Liver (tissue), 8 donors: ENCODE measurements at regions not wholly inside any gene's neighbourhood (a gene's known extent, or its start where the extent isn't known, plus 50 kb on each side); places are given as distances from the start of the nearest gene placed in this dataset.

Experiments used
- DNase-seq: peaks from one replicate; pipeline ENCODE4 v3.0.0-alpha.2; 2017; ENCODE audit warnings: low spot score
- H3K27ac ChIP-seq, 2 donors: one replicate each; pipeline ENCODE4 v1.7.0; 2013; ENCODE audit warnings: inconsistent platforms in 2 of 2, low read length in 2 of 2, control low read depth in 1 of 2, low read depth in 1 of 2, mild to moderate bottlenecking in 1 of 2
- H3K27me3 ChIP-seq, 4 donors: one replicate each; pipeline versions ENCODE4 v1.6.1 to v1.7.0; 2013; ENCODE audit warnings: low read length in 3 of 4, inconsistent platforms in 1 of 4, mild to moderate bottlenecking in 1 of 4, moderate library complexity in 1 of 4; ENCODE audit not compliant: control insufficient read depth in 4 of 4, insufficient read depth in 4 of 4
- H3K36me3 ChIP-seq, 4 donors: one replicate each; pipeline versions ENCODE4 v1.6.1 to v1.7.0; 2013; ENCODE audit warnings: low read length in 3 of 4, mild to moderate bottlenecking in 3 of 4, low read depth in 1 of 4, moderate library complexity in 1 of 4; ENCODE audit not compliant: control insufficient read depth in 4 of 4, insufficient read depth in 3 of 4
- H3K4me1 ChIP-seq, 4 donors: one replicate each; pipeline versions ENCODE4 v1.6.1 to v1.7.0; 2013; ENCODE audit warnings: low read length in 3 of 4, mild to moderate bottlenecking in 3 of 4, moderate library complexity in 1 of 4; ENCODE audit not compliant: control insufficient read depth in 4 of 4, insufficient read depth in 4 of 4
- H3K4me3 ChIP-seq, 3 donors: one replicate each; pipeline versions ENCODE4 v1.6.1 to v1.7.0; 2013; ENCODE audit warnings: low read length in 3 of 3, control low read depth in 1 of 3, low read depth in 1 of 3, mild to moderate bottlenecking in 1 of 3
- H3K9ac ChIP-seq, 2 donors: one replicate each; pipeline ENCODE4 v1.7.0; 2013; ENCODE audit warnings: low read length in 2 of 2, mild to moderate bottlenecking in 2 of 2, moderate library complexity in 2 of 2, control low read depth in 1 of 2, low read depth in 1 of 2
- H3K9me3 ChIP-seq, 4 donors: one replicate each; pipeline versions ENCODE4 v1.6.1 to v1.7.0; 2013; ENCODE audit warnings: low read length in 3 of 4; ENCODE audit not compliant: control insufficient read depth in 4 of 4
- EGR1 ChIP-seq, 2 donors: IDR thresholded peaks; 2 replicates each; pipeline ENCODE4 v1.6.1; 2016 to 2018; ENCODE audit warnings: antibody characterized with exemption in 2 of 2, low read depth in 2 of 2
- FOXA1 ChIP-seq: IDR thresholded peaks from 2 replicates; pipeline ENCODE4 v1.6.1; 2016; ENCODE audit warnings: antibody characterized with exemption
- FOXA2 ChIP-seq: IDR thresholded peaks from 2 replicates; pipeline ENCODE4 v1.6.1; 2016; ENCODE audit warnings: antibody characterized with exemption
- GABPA ChIP-seq, 2 donors: IDR thresholded peaks in 1 of 2; conservative IDR thresholded peaks in 1 of 2; 2 replicates each; pipeline ENCODE4 v1.6.1; 2016; ENCODE audit warnings: antibody characterized with exemption in 2 of 2, mild to moderate bottlenecking in 1 of 2, moderate library complexity in 1 of 2
- HNF4A ChIP-seq, 2 donors: conservative IDR thresholded peaks; 2 replicates each; pipeline ENCODE4 v1.6.1; 2016; ENCODE audit warnings: antibody characterized with exemption in 2 of 2, mild to moderate bottlenecking in 2 of 2
- HNF4G ChIP-seq: IDR thresholded peaks from 2 replicates; pipeline ENCODE4 v1.6.1; 2016; ENCODE audit warnings: antibody characterized with exemption
- JUND ChIP-seq, 2 donors: IDR thresholded peaks; 2 replicates each; pipeline ENCODE4 v1.6.1; 2016; ENCODE audit warnings: antibody characterized with exemption in 2 of 2
- NR2F2 ChIP-seq: IDR thresholded peaks from 2 replicates; pipeline ENCODE4 v1.6.1; 2016; ENCODE audit warnings: antibody characterized with exemption
- RAD21 ChIP-seq, 2 donors: IDR thresholded peaks; 2 replicates each; pipeline ENCODE4 v1.6.1; 2016; ENCODE audit warnings: antibody characterized with exemption in 2 of 2, mild to moderate bottlenecking in 2 of 2
- RXRA ChIP-seq, 2 donors: IDR thresholded peaks; 2 replicates each; pipeline ENCODE4 v1.6.1; 2017 to 2018; ENCODE audit warnings: antibody characterized with exemption in 2 of 2, mild to moderate bottlenecking in 1 of 2
- SP1 ChIP-seq: IDR thresholded peaks from 2 replicates; pipeline ENCODE4 v1.6.1; 2018; ENCODE audit warnings: antibody characterized with exemption, mild to moderate bottlenecking
- TAF1 ChIP-seq: conservative IDR thresholded peaks from 2 replicates; pipeline ENCODE4 v1.6.1; 2016; ENCODE audit warnings: antibody characterized with exemption, mild to moderate bottlenecking
- YY1 ChIP-seq: IDR thresholded peaks from 2 replicates; pipeline ENCODE4 v1.6.1; 2016; ENCODE audit warnings: antibody characterized with exemption, mild to moderate bottlenecking
- WGBS: extraction: QIAGEN DNeasy Blood & Tissue Kit; methylation state at CpG from one replicate; pipeline ENCODE4 v1.1.7; 2013; 5-methylcytosine and 5-hydroxymethylcytosine counted together
- TF ChIP-seq, protein P1 (sequence below): IDR thresholded peaks from 2 replicates; pipeline ENCODE4 v1.6.1; 2016; ENCODE audit warnings: antibody characterized with exemption
- TF ChIP-seq, protein P2 (sequence below): IDR thresholded peaks from 2 replicates; pipeline ENCODE4 v1.6.1; 2016; ENCODE audit warnings: antibody characterized with exemption, mild to moderate bottlenecking
- TF ChIP-seq, protein P3 (sequence below): IDR thresholded peaks from 2 replicates; pipeline ENCODE4 v1.6.1; 2016; ENCODE audit warnings: antibody characterized with exemption
- TF ChIP-seq, protein P4 (sequence below): IDR thresholded peaks from 2 replicates; pipeline ENCODE4 v1.6.1; 2016; ENCODE audit warnings: antibody characterized with exemption
- TF ChIP-seq, protein P5 (sequence below): fragments of 150-350 bp; IDR thresholded peaks from 2 replicates; pipeline ENCODE4 v1.5.1; 2017; ENCODE audit warnings: improper control_type of control experiment, low read depth, low read length; ENCODE audit not compliant: missing input control
- donor health status: healthy.
- donor health status: healthy.
- donor health status: healthy.
- donor health status: healthy.
- donor health status: healthy.

DNA sequence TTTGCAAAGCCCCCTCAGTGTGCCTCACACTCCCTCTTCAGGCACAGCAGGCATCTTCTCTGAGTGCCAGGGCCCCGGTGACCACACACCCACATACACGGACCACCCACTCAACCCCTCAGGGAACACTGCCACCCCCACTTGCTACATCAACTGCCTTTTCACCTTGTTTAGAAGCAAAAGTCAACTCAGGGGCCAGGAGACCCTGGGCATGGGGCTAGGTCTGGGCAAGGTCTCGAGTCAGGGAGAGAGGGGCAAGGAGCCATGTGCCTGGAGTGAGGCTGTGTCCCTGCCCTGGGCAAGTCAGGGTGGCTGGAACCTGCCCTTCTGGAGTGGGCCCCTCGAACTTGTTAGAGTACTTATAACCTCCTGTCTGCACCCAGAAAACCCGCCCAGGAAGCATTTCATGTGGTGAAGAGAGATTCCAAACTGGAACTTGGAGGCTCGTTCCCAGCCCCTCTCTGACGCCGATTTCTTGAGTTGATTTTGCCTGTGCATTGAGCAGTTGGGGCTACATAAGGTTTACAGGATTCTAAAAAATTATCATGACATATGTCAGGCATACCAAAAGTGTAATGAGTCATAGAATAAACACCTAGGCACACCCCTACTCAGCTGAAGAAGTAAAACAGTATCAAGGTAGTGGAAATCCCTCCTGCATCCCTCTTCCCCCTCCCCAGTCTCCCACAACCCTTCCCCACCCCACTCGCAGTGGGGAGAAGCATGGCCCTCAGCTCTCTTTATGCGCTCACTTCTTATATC, 74.3 kb downstream of the MYEOV start:
- Histone ChIP-seq H3K4me3 (no peak overlapping the region), H3K36me3 (no peaks in the 10 kb centered on the region), H3K27ac (no peak overlapping the region), H3K4me1 (no peaks in the 10 kb centered on the region), H3K9me3 (peaks cover 0 to 6% (median 0%) of the 10 kb centered on the region in 4 donors), H3K9ac (no peak overlapping the region), H3K27me3 (no peaks in the 10 kb centered on the region)
- TF ChIP-seq FOXA1 = no peak
- TF ChIP-seq TAF1 = no peak
- no peak for TF ChIP-seq NR2F2
- TF ChIP-seq RXRA (IDR thresholded peaks at IDR 0.05) = no peak
- TF ChIP-seq, protein P1, sequence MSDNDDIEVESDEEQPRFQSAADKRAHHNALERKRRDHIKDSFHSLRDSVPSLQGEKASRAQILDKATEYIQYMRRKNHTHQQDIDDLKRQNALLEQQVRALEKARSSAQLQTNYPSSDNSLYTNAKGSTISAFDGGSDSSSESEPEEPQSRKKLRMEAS = no peak
- TF ChIP-seq EGR1 (IDR thresholded peaks at IDR 0.05; ENCODE audit: low read depth in 2 of 2) = no peak
- TF ChIP-seq, protein P2, sequence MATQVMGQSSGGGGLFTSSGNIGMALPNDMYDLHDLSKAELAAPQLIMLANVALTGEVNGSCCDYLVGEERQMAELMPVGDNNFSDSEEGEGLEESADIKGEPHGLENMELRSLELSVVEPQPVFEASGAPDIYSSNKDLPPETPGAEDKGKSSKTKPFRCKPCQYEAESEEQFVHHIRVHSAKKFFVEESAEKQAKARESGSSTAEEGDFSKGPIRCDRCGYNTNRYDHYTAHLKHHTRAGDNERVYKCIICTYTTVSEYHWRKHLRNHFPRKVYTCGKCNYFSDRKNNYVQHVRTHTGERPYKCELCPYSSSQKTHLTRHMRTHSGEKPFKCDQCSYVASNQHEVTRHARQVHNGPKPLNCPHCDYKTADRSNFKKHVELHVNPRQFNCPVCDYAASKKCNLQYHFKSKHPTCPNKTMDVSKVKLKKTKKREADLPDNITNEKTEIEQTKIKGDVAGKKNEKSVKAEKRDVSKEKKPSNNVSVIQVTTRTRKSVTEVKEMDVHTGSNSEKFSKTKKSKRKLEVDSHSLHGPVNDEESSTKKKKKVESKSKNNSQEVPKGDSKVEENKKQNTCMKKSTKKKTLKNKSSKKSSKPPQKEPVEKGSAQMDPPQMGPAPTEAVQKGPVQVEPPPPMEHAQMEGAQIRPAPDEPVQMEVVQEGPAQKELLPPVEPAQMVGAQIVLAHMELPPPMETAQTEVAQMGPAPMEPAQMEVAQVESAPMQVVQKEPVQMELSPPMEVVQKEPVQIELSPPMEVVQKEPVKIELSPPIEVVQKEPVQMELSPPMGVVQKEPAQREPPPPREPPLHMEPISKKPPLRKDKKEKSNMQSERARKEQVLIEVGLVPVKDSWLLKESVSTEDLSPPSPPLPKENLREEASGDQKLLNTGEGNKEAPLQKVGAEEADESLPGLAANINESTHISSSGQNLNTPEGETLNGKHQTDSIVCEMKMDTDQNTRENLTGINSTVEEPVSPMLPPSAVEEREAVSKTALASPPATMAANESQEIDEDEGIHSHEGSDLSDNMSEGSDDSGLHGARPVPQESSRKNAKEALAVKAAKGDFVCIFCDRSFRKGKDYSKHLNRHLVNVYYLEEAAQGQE = no peak
- TF ChIP-seq GABPA (IDR thresholded peaks at IDR 0.05 in 1 of 2, conservative IDR thresholded peaks at IDR 0.05 in 1 of 2) = no peak
- no peak for TF ChIP-seq RAD21 (IDR thresholded peaks at IDR 0.05)
- no peak for TF ChIP-seq HNF4A (conservative IDR thresholded peaks at IDR 0.05)
- TF ChIP-seq SP1 = no peak
- TF ChIP-seq HNF4G = no peak
- TF ChIP-seq, protein P3, sequence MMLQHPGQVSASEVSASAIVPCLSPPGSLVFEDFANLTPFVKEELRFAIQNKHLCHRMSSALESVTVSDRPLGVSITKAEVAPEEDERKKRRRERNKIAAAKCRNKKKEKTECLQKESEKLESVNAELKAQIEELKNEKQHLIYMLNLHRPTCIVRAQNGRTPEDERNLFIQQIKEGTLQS = no peak
- DNase-seq = peak; percentile 27
- WGBS = 96% methylated on average over 10 of the region's 10 CpGs

DNA sequence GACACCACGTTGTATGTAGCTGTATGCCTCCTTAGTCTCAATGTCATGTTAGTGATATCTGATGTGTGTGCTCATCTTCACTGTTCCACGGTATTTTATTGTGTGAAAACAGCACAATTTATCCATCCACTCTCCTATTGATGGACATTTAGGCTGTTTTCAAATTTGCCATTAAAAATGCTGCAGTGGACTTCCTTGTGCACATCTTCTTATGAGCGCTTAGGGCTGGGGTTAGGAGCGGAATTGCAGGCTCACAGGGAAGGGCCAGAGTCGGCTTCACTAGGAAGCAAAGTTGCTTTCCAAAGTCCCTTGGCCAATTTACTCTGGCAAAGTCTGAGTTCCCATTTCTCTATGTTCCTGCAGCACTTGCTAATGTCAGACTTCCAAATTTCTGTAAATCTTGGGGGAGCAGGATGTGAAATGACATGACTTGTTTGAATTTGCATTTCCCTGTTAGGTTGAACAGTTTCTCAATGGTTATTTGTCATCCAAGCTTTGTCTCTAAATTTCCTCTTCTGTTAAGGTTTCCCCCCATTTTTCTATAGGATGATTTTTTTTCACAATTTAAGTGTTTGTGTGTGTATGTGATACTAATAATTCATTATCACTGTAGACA, 75.4 kb downstream of the MYEOV start:
- H3K9ac ChIP-seq = no peak overlapping the region
- DNase-seq = no peak
- H3K36me3 ChIP-seq = no peaks in the 10 kb centered on the region
- H3K27ac ChIP-seq = no peak overlapping the region
- no peaks in the 10 kb centered on the region for H3K4me1 ChIP-seq
- H3K4me3 ChIP-seq = no peak overlapping the region
- peaks cover 0 to 6% (median 0%) of the 10 kb centered on the region in 4 donors for H3K9me3 ChIP-seq
- no peaks in the 10 kb centered on the region for H3K27me3 ChIP-seq
- TF ChIP-seq, protein P4, sequence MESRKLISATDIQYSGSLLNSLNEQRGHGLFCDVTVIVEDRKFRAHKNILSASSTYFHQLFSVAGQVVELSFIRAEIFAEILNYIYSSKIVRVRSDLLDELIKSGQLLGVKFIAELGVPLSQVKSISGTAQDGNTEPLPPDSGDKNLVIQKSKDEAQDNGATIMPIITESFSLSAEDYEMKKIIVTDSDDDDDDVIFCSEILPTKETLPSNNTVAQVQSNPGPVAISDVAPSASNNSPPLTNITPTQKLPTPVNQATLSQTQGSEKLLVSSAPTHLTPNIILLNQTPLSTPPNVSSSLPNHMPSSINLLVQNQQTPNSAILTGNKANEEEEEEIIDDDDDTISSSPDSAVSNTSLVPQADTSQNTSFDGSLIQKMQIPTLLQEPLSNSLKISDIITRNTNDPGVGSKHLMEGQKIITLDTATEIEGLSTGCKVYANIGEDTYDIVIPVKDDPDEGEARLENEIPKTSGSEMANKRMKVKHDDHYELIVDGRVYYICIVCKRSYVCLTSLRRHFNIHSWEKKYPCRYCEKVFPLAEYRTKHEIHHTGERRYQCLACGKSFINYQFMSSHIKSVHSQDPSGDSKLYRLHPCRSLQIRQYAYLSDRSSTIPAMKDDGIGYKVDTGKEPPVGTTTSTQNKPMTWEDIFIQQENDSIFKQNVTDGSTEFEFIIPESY = no peak
- TF ChIP-seq YY1 (no peak), GABPA (IDR thresholded peaks at IDR 0.05 in 1 of 2, conservative IDR thresholded peaks at IDR 0.05 in 1 of 2) (no peak), EGR1 (IDR thresholded peaks at IDR 0.05; ENCODE audit: low read depth in 2 of 2) (no peak), NR2F2 (no peak), HNF4A (conservative IDR thresholded peaks at IDR 0.05) (no peak), RXRA (IDR thresholded peaks at IDR 0.05) (no peak), FOXA2 (no peak), JUND (IDR thresholded peaks at IDR 0.05) (no peak), RAD21 (IDR thresholded peaks at IDR 0.05) (no peak), HNF4G (no peak), FOXA1 (no peak)
- TF ChIP-seq, protein P5, sequence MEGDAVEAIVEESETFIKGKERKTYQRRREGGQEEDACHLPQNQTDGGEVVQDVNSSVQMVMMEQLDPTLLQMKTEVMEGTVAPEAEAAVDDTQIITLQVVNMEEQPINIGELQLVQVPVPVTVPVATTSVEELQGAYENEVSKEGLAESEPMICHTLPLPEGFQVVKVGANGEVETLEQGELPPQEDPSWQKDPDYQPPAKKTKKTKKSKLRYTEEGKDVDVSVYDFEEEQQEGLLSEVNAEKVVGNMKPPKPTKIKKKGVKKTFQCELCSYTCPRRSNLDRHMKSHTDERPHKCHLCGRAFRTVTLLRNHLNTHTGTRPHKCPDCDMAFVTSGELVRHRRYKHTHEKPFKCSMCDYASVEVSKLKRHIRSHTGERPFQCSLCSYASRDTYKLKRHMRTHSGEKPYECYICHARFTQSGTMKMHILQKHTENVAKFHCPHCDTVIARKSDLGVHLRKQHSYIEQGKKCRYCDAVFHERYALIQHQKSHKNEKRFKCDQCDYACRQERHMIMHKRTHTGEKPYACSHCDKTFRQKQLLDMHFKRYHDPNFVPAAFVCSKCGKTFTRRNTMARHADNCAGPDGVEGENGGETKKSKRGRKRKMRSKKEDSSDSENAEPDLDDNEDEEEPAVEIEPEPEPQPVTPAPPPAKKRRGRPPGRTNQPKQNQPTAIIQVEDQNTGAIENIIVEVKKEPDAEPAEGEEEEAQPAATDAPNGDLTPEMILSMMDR = no peak
- TF ChIP-seq, protein P3 = no peak
- TF ChIP-seq, protein P1 = no peak
- WGBS = 91% methylated on average over 5 of the region's 5 CpGs
